K562 (cell line): ENCODE measurements at regions not wholly inside any gene's neighbourhood (a gene's known extent, or its start where the extent isn't known, plus 50 kb on each side); places are given as distances from the start of the nearest gene placed in this dataset.

Experiments
- ATAC-seq: fragments of 200-7000 bp; cut with Tn5 transposase; 3 replicates; pipeline ENCODE4 v1.9.1; 2020; ENCODE audit warnings: moderate library complexity
- BruUV-seq: library from RNA; stranded (reverse); fragments of 400-500 nt; replicated peaks from 2 replicates; lab custom pipeline; 2021; lab: Mats Ljungman, UMichigan
- CTCF ChIA-PET: fragments of 300-600 bp; formaldehyde crosslinking; extraction: SDS; loops from one replicate; lab custom pipeline; 2021; ENCODE audit warnings: low intra/inter-chr PET ratio; lab: Yijun Ruan, JAX
- POLR2A ChIA-PET: fragments of 300-600, 350-650 bp; sonication (Branson Sonifier 250); formaldehyde crosslinking; extraction: SDS; loops from one replicate; lab custom pipeline; 2021; ENCODE audit warnings: antibody characterized with exemption, inconsistent platforms; lab: Yijun Ruan, JAX
- DNase-seq, 4 experiments: peaks; one replicate each; pipeline versions ENCODE4 v3.0.0 to v3.0.0-alpha.2; 2011 to 2018; ENCODE audit warnings: low spot score in 3 of 4, mixed read lengths in 3 of 4; ENCODE audit errors: extremely low read depth in 1 of 4
- FAIRE-seq: peaks from 2 replicates; lab custom pipeline; 2011; peaks lifted over from hg19 to GRCh38; lab: Jason Lieb, UNC
- H2AFZ ChIP-seq: 2 replicates; pipeline ENCODE4 v1.6.0; 2011; ENCODE audit warnings: low read depth, low read length, control low read depth, inconsistent platforms
- H3K27ac ChIP-seq: fragments of 200-600 bp; 3 replicates; pipeline ENCODE4 v1.8.0; 2011; ENCODE audit warnings: low read depth, mild to moderate bottlenecking, control low read depth, inconsistent platforms, low read length, moderate library complexity, mixed read lengths; ENCODE audit errors: extremely low read depth
- H3K27me3 ChIP-seq, 2 experiments: fragments of 300-600 bp in 1 of 2; 2 replicates in 1 of 2; 3 replicates in 1 of 2; pipeline versions ENCODE4 v1.6.0 to v1.8.0; 2011; ENCODE audit warnings: inconsistent platforms in 2 of 2, low read length in 2 of 2, mild to moderate bottlenecking in 1 of 2, mixed read lengths in 1 of 2, moderate library complexity in 1 of 2; ENCODE audit not compliant: control insufficient read depth in 2 of 2, insufficient read depth in 2 of 2
- H3K36me3 ChIP-seq: fragments of 300-600 bp; 3 replicates; pipeline ENCODE4 v1.8.0; 2011; ENCODE audit warnings: mild to moderate bottlenecking, low read length, inconsistent platforms; ENCODE audit not compliant: control insufficient read depth, insufficient read depth
- H3K4me1 ChIP-seq, 2 experiments: fragments of 200-600 bp in 1 of 2; replicated peaks in 1 of 2; 2 replicates in 1 of 2; 3 replicates in 1 of 2; pipeline versions ENCODE4 v1.5.1 to v1.8.0; 2011; ENCODE audit warnings: inconsistent platforms in 2 of 2, low read length in 2 of 2, mild to moderate bottlenecking in 1 of 2, mixed read lengths in 1 of 2, moderate library complexity in 1 of 2; ENCODE audit not compliant: control insufficient read depth in 2 of 2, insufficient read depth in 2 of 2
- H3K4me2 ChIP-seq: 2 replicates; pipeline ENCODE4 v1.6.1; 2011; ENCODE audit warnings: low read length, control low read depth, inconsistent platforms, mixed read lengths; ENCODE audit not compliant: insufficient read depth
- H3K4me3 ChIP-seq: fragments of 200-600 bp; sonication (generic), shearing (Covaris generic); 2 replicates; pipeline ENCODE4 v1.5.1; 2016; ENCODE audit warnings: control low read depth, inconsistent platforms
- H3K79me2 ChIP-seq: fragments of 200-600 bp; 3 replicates; pipeline ENCODE4 v1.8.0; 2011; ENCODE audit warnings: low read length, inconsistent platforms; ENCODE audit not compliant: control insufficient read depth, insufficient read depth
- H3K9ac ChIP-seq, 2 experiments: 2 replicates each; pipeline versions ENCODE4 v1.6.0 to v1.6.1; 2011; ENCODE audit warnings: low read depth in 2 of 2, low read length in 2 of 2, control low read depth in 1 of 2, inconsistent platforms in 1 of 2, mild to moderate bottlenecking in 1 of 2, mixed read lengths in 1 of 2; ENCODE audit not compliant: insufficient read depth in 1 of 2
- H3K9me1 ChIP-seq: one replicate; pipeline ENCODE4 v1.6.0; 2011; ENCODE audit warnings: inconsistent platforms, mild to moderate bottlenecking, low read length, moderate library complexity; ENCODE audit not compliant: control insufficient read depth, insufficient read depth
- H3K9me3 ChIP-seq: replicated peaks from 2 replicates; pipeline ENCODE4 v1.5.1; 2011; ENCODE audit warnings: low read depth, low read length, inconsistent platforms; ENCODE audit not compliant: control insufficient read depth, insufficient read depth
- H4K20me1 ChIP-seq: replicated peaks from 2 replicates; pipeline ENCODE4 v1.6.1; 2011; ENCODE audit warnings: low read length, inconsistent platforms, mixed read lengths; ENCODE audit not compliant: control insufficient read depth, insufficient read depth
- EP300 ChIP-seq: IDR thresholded peaks from 2 replicates; pipeline ENCODE4 v1.6.1; 2012; ENCODE audit warnings: low read length, improper control_type of control experiment
- GABPA ChIP-seq: fragments of 200-800 bp; sonication (Bioruptor generic); conservative IDR thresholded peaks from 2 replicates; pipeline ENCODE4 v1.6.1; 2016; ENCODE audit warnings: low read depth, missing genetic modification characterization, missing compliant biosample characterization
- SNIP1 ChIP-seq: fragments of 450-650 bp; IDR thresholded peaks from 2 replicates; pipeline ENCODE4 v1.7.1; 2017; ENCODE audit warnings: low read depth, mild to moderate bottlenecking
- U2AF2 ChIP-seq: fragments of 200-400 bp; formaldehyde crosslinking; optimal IDR thresholded peaks from 2 replicates; pipeline ENCODE3; 2017; ENCODE audit warnings: low read depth, mild to moderate bottlenecking, low read length
- ZC3H8 ChIP-seq: fragments of 450-650 bp; IDR thresholded peaks from 2 replicates; pipeline ENCODE4 v1.6.1; 2017
- ZNF263 ChIP-seq: sonication (generic); formaldehyde crosslinking; IDR thresholded peaks from 2 replicates; pipeline ENCODE4 v1.8.0; 2022; ENCODE audit warnings: mild to moderate bottlenecking, missing genetic modification reagents, borderline replicate concordance
- ZNF431 ChIP-seq: sonication (generic); formaldehyde crosslinking; IDR thresholded peaks from 2 replicates; pipeline ENCODE4 v1.8.0; 2022; ENCODE audit warnings: mild to moderate bottlenecking, missing genetic modification reagents
- ZNF584 ChIP-seq: fragments of 200-800 bp; sonication (Bioruptor generic); IDR thresholded peaks from 2 replicates; pipeline ENCODE4 v1.6.1; 2016; ENCODE audit warnings: low read depth, mild to moderate bottlenecking, missing genetic modification characterization, missing compliant biosample characterization
- ZNF655 ChIP-seq: fragments of 250-450 bp; sonication (Bioruptor Pico); IDR thresholded peaks from 2 replicates; pipeline ENCODE4 v1.5.0; 2021
- ZSCAN29 ChIP-seq: fragments of 450-650 bp; IDR thresholded peaks from 2 replicates; pipeline ENCODE4 v1.6.1; 2017
- WGBS: fragments of 100-300 bp; shearing (Covaris generic); methylation state at CpG from one replicate; pipeline ENCODE4 v1.1.6; 2016; ENCODE audit warnings: low coverage, mixed read lengths; ENCODE audit not compliant: insufficient coverage; ENCODE audit errors: missing lambda C conversion rate; 5-methylcytosine and 5-hydroxymethylcytosine counted together
- in situ Hi-C: fragments of 300-500 bp; cut with MboI; formaldehyde crosslinking; loops from 4 replicates; pipeline ENCODE4 v1.15.0; 2018; ENCODE audit warnings: inconsistent platforms, mixed read lengths
- intact Hi-C: fragments of 100-400 bp; cut with micrococcal nuclease; formaldehyde crosslinking; loops from 2 replicates; pipeline ENCODE4 v1.14.2; 2022
- TF ChIP-seq, protein P1 (sequence below): sonication (generic); formaldehyde crosslinking; IDR thresholded peaks from 2 replicates; pipeline ENCODE4 v1.8.1; 2023; ENCODE audit warnings: missing genetic modification reagents, mild to moderate bottlenecking, borderline replicate concordance
- TF ChIP-seq, protein P2 (sequence below): fragments of 250-450 bp; sonication (Bioruptor Pico); IDR thresholded peaks from 2 replicates; pipeline ENCODE4 v1.8.0; 2022; ENCODE audit warnings: moderate library complexity, mild to moderate bottlenecking, inconsistent platforms
- TF ChIP-seq, protein P3 (sequence below), 3 experiments: IDR thresholded peaks in 2 of 3; conservative IDR thresholded peaks in 1 of 3; 2 replicates each; pipeline ENCODE4 v1.5.1; 2011 to 2012; ENCODE audit warnings: low read length in 3 of 3, mild to moderate bottlenecking in 3 of 3, control low read depth in 2 of 3, improper control_type of control experiment in 1 of 3, inconsistent platforms in 1 of 3, low read depth in 1 of 3, mixed read lengths in 1 of 3, moderate library complexity in 1 of 3; ENCODE audit not compliant: insufficient read depth in 2 of 3
- TF ChIP-seq, protein P4 (sequence below): conservative IDR thresholded peaks from 2 replicates; pipeline ENCODE4 v1.6.1; 2011; ENCODE audit warnings: low read depth, mild to moderate bottlenecking, low read length; ENCODE audit not compliant: control insufficient read depth

- FAIRE-seq (no peak), DNase-seq (no peak), ATAC-seq (no peak)
- BruUV-seq = no TSS peak
- H4K20me1 ChIP-seq = no peaks in the 10 kb centered on the region; the same call in 1 of the 2 replicates
- no peak overlapping the region for H3K4me3 ChIP-seq
- H3K4me1 ChIP-seq = no peaks in the 10 kb centered on the region
- in situ Hi-C loops = no loop called here
- no peaks in the 10 kb centered on the region for H3K27me3 ChIP-seq
- no peaks in the 10 kb centered on the region for H3K79me2 ChIP-seq
- H3K9me3 ChIP-seq = no peaks in the 10 kb centered on the region
- H3K9me1 ChIP-seq = no peaks in the 10 kb centered on the region
- no peak overlapping the region for H3K4me2 ChIP-seq
- H3K9ac ChIP-seq = no peak overlapping the region
- POLR2A ChIA-PET = interaction anchor here (0.7 kb wide), 1 partner anchor 251 kb away, joined by 3 read pairs; no protein-coding TSS in a partner anchor
- intact Hi-C loops = no loop called here
- no peak overlapping the region for H3K27ac ChIP-seq
- no peak overlapping the region for H2AFZ ChIP-seq
- CTCF ChIA-PET = no interaction called here
- 4% methylated on average over 2 of the region's 2 CpGs for WGBS
- H3K36me3 ChIP-seq = no peaks in the 10 kb centered on the region
- TF ChIP-seq ZNF263 (CRISPR knock-in tag) (no peak), SNIP1 (no peak), ZNF584 (CRISPR knock-in tag) (no peak), ZNF431 (CRISPR knock-in tag) (no peak), ZC3H8 (no peak), EP300 (no peak), U2AF2 (no peak), GABPA (no peak), ZNF655 (no peak), ZSCAN29 (no peak)
- TF ChIP-seq, protein P1, sequence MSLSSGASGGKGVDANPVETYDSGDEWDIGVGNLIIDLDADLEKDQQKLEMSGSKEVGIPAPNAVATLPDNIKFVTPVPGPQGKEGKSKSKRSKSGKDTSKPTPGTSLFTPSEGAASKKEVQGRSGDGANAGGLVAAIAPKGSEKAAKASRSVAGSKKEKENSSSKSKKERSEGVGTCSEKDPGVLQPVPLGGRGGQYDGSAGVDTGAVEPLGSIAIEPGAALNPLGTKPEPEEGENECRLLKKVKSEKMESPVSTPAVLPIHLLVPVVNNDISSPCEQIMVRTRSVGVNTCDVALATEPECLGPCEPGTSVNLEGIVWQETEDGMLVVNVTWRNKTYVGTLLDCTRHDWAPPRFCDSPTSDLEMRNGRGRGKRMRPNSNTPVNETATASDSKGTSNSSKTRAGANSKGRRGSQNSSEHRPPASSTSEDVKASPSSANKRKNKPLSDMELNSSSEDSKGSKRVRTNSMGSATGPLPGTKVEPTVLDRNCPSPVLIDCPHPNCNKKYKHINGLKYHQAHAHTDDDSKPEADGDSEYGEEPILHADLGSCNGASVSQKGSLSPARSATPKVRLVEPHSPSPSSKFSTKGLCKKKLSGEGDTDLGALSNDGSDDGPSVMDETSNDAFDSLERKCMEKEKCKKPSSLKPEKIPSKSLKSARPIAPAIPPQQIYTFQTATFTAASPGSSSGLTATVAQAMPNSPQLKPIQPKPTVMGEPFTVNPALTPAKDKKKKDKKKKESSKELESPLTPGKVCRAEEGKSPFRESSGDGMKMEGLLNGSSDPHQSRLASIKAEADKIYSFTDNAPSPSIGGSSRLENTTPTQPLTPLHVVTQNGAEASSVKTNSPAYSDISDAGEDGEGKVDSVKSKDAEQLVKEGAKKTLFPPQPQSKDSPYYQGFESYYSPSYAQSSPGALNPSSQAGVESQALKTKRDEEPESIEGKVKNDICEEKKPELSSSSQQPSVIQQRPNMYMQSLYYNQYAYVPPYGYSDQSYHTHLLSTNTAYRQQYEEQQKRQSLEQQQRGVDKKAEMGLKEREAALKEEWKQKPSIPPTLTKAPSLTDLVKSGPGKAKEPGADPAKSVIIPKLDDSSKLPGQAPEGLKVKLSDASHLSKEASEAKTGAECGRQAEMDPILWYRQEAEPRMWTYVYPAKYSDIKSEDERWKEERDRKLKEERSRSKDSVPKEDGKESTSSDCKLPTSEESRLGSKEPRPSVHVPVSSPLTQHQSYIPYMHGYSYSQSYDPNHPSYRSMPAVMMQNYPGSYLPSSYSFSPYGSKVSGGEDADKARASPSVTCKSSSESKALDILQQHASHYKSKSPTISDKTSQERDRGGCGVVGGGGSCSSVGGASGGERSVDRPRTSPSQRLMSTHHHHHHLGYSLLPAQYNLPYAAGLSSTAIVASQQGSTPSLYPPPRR = no peak
- TF ChIP-seq, protein P2, sequence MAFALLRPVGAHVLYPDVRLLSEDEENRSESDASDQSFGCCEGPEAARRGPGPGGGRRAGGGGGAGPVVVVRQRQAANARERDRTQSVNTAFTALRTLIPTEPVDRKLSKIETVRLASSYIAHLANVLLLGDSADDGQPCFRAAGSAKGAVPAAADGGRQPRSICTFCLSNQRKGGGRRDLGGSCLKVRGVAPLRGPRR (CRISPR knock-in tag) = no peak
- TF ChIP-seq, protein P3, sequence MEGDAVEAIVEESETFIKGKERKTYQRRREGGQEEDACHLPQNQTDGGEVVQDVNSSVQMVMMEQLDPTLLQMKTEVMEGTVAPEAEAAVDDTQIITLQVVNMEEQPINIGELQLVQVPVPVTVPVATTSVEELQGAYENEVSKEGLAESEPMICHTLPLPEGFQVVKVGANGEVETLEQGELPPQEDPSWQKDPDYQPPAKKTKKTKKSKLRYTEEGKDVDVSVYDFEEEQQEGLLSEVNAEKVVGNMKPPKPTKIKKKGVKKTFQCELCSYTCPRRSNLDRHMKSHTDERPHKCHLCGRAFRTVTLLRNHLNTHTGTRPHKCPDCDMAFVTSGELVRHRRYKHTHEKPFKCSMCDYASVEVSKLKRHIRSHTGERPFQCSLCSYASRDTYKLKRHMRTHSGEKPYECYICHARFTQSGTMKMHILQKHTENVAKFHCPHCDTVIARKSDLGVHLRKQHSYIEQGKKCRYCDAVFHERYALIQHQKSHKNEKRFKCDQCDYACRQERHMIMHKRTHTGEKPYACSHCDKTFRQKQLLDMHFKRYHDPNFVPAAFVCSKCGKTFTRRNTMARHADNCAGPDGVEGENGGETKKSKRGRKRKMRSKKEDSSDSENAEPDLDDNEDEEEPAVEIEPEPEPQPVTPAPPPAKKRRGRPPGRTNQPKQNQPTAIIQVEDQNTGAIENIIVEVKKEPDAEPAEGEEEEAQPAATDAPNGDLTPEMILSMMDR (IDR thresholded peaks at IDR 0.05 in 2 of 3, conservative IDR thresholded peaks at IDR 0.05 in 1 of 3; ENCODE audit: insufficient read depth in 2 of 3, low read depth in 1 of 3, low read length in 3 of 3) = no peak
- TF ChIP-seq, protein P4, sequence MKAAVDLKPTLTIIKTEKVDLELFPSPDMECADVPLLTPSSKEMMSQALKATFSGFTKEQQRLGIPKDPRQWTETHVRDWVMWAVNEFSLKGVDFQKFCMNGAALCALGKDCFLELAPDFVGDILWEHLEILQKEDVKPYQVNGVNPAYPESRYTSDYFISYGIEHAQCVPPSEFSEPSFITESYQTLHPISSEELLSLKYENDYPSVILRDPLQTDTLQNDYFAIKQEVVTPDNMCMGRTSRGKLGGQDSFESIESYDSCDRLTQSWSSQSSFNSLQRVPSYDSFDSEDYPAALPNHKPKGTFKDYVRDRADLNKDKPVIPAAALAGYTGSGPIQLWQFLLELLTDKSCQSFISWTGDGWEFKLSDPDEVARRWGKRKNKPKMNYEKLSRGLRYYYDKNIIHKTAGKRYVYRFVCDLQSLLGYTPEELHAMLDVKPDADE = no peak
These were observed 106.8 kb downstream of the NUDT12 start for GRCh38 chr5:103455796-103456195.
